ENCODE measurements at regions not wholly inside any gene's neighbourhood (a gene's known extent, or its start where the extent isn't known, plus 50 kb on each side); places are given as distances from the start of the nearest gene placed in this dataset.

GRCh38 chr5:93101661-93102060 is 479.4 kb downstream of the NR2F1-AS1 start:
- FAIRE-seq = no peak
- 96 to 97% methylated on average over 2 of the region's 2 CpGs for WGBS, 2 donors

DNA sequence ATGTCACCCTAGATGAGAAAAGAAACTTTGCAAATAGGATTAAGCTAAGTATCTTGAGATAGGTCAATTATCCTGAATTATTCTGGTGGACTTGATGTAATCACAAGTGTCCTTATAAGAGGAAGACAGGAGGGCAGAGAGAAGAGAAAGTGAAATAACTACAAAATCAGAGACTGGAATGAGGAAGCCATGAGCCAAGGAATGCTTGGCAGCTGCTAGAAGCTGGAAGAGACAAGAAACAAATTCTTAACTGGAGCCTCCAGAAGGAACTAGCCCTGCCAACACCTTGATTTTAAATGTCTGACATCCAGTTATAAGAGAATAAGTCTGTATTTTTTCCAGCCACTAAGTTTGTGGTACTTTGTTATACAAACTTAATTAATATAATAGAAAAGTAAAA is 480.0 kb downstream of the NR2F1-AS1 start:
- intact Hi-C loops (cut with DNase I) = no loop called here
- no peak for FAIRE-seq
- TF ChIP-seq CTCF (IDR thresholded peaks at IDR 0.05) = no peak

More at GRCh38 chr5:93101661-93102060, 479.4 kb downstream of the NR2F1-AS1 start:
- intact Hi-C loops (cut with DNase I) = no loop called here
- DNase-seq (no peak), ATAC-seq (no peak)
- TF ChIP-seq CTCF (IDR thresholded peaks at IDR 0.05) = no peak
- Histone ChIP-seq H3K4me3 (no peak overlapping the region), H3K27ac (no peak overlapping the region), H3K36me3 (no peaks in the 10 kb centered on the region), H3K9me3 (no peaks in the 10 kb centered on the region), H3K27me3 (no peaks in the 10 kb centered on the region), H3K4me1 (peaks cover 0 to 1% (median 0%) of the 10 kb centered on the region in 3 donors)

GRCh38 chr5:93100428-93100827 is 480.6 kb downstream of the NR2F1-AS1 start:
- H3K36me3 ChIP-seq = no peaks in the 10 kb centered on the region
- DNase-seq (no peak), ATAC-seq (no peak), FAIRE-seq (no peak)
- intact Hi-C loops (cut with DNase I) = no loop called here
- TF ChIP-seq CTCF (IDR thresholded peaks at IDR 0.05) = no peak
- H3K27ac ChIP-seq = no peak overlapping the region
- H3K27me3 ChIP-seq = no peaks in the 10 kb centered on the region
- no peaks in the 10 kb centered on the region for H3K4me1 ChIP-seq
- no peaks in the 10 kb centered on the region for H3K9me3 ChIP-seq
- no peak overlapping the region for H3K4me3 ChIP-seq

More for the DNA sequence above, 480.0 kb downstream of the NR2F1-AS1 start:
- no peak for DNase-seq
- no peaks in the 10 kb centered on the region for H3K27me3 ChIP-seq
- H3K4me3 ChIP-seq = no peak overlapping the region
- no peaks in the 10 kb centered on the region for H3K4me1 ChIP-seq
- H3K27ac ChIP-seq = no peak overlapping the region
- H3K9me3 ChIP-seq = no peaks in the 10 kb centered on the region
- no peaks in the 10 kb centered on the region for H3K36me3 ChIP-seq
- ATAC-seq = no peak

DNA sequence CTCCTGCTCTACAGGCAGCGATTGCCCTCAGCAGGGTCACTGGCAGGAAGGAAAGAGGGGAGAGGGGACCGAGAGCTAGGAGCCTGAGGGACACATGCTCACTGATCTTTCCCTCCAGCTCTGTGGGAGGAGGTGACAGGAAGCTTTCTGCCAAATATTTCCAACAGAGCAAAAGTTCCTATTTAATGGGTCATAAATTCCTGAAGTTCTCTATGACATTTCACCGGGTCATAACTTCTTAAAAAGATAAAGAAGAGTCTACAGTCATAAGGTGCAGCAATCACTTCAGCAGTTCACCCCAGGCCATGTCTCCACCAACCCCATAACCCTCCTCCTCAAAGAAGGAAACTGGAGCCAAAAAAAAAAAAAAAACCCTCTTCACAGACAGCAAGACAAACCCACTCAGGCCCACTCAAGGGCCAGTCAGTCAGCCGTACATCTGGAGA is 481.1 kb downstream of the NR2F1-AS1 start:
- WGBS, 2 donors = 48 to 54% methylated on average over 4 of the region's 4 CpGs
- no peak for FAIRE-seq
- Histone ChIP-seq H3K9me3 (no peaks in the 10 kb centered on the region), H3K4me3 (no peak overlapping the region), H3K27me3 (no peaks in the 10 kb centered on the region), H3K27ac (no peak overlapping the region), H3K4me1 (no peaks in the 10 kb centered on the region), H3K36me3 (no peaks in the 10 kb centered on the region)
- ATAC-seq = no peak
- no peak for DNase-seq
- no peak for TF ChIP-seq CTCF (IDR thresholded peaks at IDR 0.05)
- intact Hi-C loops (cut with DNase I) = no loop called here

- FAIRE-seq (no peak), DNase-seq (no peak), ATAC-seq (no peak)
- no peaks in the 10 kb centered on the region for H3K9me3 ChIP-seq
- no peaks in the 10 kb centered on the region for H3K4me1 ChIP-seq
- 42 to 52% methylated on average over 1 of the region's 1 CpG for WGBS, 2 donors
- H3K4me3 ChIP-seq = no peak overlapping the region
- no peaks in the 10 kb centered on the region for H3K27me3 ChIP-seq
- no peak for TF ChIP-seq CTCF (IDR thresholded peaks at IDR 0.05)
- H3K36me3 ChIP-seq = no peaks in the 10 kb centered on the region
- intact Hi-C loops (cut with DNase I) = no loop called here
- no peak overlapping the region for H3K27ac ChIP-seq
Observed at GRCh38 chr5:93096561-93096960, 484.5 kb downstream of the NR2F1-AS1 start.
